ENCODE measurements at regions not wholly inside any gene's neighbourhood (a gene's known extent, or its start where the extent isn't known, plus 50 kb on each side); places are given as distances from the start of the nearest gene placed in this dataset.

DNA sequence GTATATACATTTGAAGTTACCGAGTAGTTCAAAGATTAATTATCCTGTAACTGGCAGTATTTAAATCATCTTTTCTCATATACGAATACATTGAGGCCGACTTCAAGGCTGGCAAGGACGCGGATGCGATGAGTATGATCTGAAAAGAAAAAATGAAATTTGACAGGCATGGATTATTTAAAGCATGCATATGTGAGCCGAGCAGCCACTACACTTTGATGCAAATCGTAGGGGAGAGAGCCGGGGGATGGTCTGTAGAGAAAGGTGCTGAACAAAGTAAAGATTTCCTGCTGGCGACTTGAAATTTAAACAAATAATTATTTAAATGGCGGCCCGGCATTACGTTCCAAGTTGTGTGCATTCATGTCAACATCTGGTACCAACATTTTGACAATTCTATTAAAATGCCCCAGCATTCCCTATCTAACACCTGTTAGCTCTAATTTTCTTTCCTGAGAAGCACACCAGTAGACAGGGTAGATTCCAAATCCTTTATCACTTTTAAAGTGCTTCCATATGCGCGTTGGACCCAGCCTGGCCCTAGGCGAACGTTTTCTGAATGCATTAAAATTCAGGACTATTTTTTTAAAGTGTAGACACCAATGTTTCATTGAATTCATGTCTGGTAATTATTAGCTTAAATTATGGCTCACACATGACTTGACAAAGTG is 188.7 kb downstream of the EMX2 start:
- in situ Hi-C loops (cut with MboI; ENCODE audit: low pct_unique_long_range_greater_than_20kb, low sequenced_read_pairs, unreplicated experiment): no loop called here

DNA sequence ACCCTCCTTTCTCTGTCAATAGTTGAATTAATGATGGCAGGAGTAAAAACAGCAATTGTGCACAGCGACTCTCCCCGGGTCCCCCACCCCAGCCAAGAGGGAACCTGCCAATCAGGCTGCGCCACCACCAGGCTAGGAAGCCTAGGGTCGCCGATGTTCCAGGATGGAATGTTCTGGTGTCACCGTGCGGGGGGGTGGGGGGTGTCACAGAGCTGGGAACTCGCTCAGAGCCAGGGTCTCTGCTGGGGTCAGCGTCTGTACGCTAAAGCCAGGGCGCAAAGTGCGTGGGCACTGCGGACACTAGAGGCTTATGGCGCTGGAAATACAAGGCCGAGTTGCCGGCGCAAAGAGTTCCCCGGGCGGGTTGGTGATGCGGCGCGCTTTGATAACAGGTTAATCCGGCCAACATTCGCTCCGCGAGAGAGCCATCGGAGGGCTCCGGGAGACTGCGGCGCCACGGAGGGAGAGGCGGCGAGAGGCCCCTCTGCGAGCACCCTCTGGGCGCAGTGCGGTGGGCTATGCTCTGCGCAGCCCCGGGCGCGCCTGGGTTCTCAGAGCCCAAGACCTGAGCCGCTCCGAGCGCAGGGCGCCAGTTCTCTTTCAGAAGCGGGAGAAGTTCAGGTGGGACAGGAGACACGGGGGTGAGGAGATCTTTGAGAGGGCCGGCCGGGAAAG is 192.3 kb downstream of the EMX2 start:
- DNase-seq (ENCODE audit: low spot score): no peak
- in situ Hi-C loops (cut with MboI; ENCODE audit: low pct_unique_long_range_greater_than_20kb, low sequenced_read_pairs, unreplicated experiment): no loop called here
- TF ChIP-seq, protein P1, sequence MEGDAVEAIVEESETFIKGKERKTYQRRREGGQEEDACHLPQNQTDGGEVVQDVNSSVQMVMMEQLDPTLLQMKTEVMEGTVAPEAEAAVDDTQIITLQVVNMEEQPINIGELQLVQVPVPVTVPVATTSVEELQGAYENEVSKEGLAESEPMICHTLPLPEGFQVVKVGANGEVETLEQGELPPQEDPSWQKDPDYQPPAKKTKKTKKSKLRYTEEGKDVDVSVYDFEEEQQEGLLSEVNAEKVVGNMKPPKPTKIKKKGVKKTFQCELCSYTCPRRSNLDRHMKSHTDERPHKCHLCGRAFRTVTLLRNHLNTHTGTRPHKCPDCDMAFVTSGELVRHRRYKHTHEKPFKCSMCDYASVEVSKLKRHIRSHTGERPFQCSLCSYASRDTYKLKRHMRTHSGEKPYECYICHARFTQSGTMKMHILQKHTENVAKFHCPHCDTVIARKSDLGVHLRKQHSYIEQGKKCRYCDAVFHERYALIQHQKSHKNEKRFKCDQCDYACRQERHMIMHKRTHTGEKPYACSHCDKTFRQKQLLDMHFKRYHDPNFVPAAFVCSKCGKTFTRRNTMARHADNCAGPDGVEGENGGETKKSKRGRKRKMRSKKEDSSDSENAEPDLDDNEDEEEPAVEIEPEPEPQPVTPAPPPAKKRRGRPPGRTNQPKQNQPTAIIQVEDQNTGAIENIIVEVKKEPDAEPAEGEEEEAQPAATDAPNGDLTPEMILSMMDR (IDR thresholded peaks at IDR 0.05; ENCODE audit: extremely low read depth, insufficient read depth, missing control alignments): no peak

More for the DNA sequence above, 188.7 kb downstream of the EMX2 start:
- TF ChIP-seq, protein P1 (IDR thresholded peaks at IDR 0.05; ENCODE audit: extremely low read depth, insufficient read depth, missing control alignments): no peak
- DNase-seq (ENCODE audit: low spot score): no peak

DNA sequence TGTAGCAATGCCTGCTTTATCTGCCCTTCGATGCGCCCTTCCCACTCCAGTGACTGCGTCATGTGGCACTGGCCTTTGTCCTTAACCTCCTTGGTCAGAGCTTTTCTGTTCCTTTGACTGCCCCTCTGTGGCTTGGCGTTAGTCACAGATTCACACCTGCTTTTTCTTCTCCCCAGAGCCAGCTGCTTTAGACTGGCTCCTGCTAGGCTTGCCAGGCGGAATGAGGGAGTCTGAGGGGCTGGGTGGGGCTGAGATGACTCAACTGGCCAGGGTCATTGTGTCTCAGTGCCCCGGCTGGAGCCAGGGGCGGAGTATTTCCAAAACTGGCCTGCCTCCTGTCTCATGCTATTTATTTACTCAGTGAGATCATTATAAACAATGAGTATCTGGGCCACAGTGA is 194.1 kb downstream of the EMX2 start:
- TF ChIP-seq, protein P1 (IDR thresholded peaks at IDR 0.05; ENCODE audit: extremely low read depth, insufficient read depth, missing control alignments): no peak
- in situ Hi-C loops (cut with MboI; ENCODE audit: low pct_unique_long_range_greater_than_20kb, low sequenced_read_pairs, unreplicated experiment): no loop called here
- DNase-seq (ENCODE audit: low spot score): no peak

DNA sequence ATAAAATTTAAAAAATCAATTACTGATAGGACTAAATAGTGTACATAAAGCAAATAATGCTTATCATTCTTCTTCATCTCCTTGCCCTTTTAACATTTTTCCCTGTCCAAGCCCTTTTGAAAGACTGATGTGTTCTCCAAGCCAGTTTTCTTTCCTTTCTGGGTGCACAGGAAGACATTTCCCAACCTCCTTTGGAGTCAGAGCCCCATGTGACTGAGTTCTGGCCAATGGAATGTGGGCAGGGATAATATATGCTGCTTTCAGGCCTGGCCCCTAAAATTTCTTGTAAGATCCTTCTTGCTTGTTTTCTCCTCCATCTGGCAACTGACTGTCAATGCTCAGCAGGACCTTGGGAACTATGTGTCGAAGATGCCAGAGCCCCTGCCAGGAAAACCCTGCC is 197.5 kb downstream of the EMX2 start:
- in situ Hi-C loops (cut with MboI; ENCODE audit: low pct_unique_long_range_greater_than_20kb, low sequenced_read_pairs, unreplicated experiment): no loop called here
- DNase-seq (ENCODE audit: low spot score): no peak
- TF ChIP-seq, protein P1 (IDR thresholded peaks at IDR 0.05; ENCODE audit: extremely low read depth, insufficient read depth, missing control alignments): no peak

DNA sequence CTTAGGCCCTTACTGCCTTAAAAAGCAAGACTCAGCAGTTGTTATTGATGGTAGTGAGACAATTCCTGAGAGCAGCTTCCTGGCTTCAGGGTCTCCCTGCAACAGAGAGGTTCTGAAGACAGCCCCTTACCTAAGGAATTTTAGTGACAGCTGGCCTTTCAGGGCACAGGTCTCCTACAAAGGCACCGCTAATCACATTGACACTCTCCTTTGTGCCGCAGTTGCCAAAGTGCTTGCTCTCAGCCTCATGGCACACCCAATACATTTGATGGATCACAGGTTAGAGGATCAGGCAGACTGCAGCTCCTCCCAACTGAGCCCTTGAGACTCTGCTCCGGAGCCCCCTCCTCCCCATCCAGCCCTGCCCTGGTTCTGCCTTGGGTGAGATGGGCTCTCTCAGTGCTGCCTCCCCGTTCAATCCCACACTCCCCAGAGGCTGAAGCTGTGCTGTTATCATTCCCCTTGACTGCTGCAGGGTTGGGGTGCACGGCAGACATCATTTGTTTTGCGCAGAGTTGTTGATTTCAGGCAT is 198.2 kb downstream of the EMX2 start:
- DNase-seq (ENCODE audit: low spot score): no peak
- in situ Hi-C loops (cut with MboI; ENCODE audit: low pct_unique_long_range_greater_than_20kb, low sequenced_read_pairs, unreplicated experiment): no loop called here
- TF ChIP-seq, protein P1 (IDR thresholded peaks at IDR 0.05; ENCODE audit: extremely low read depth, insufficient read depth, missing control alignments): no peak

DNA sequence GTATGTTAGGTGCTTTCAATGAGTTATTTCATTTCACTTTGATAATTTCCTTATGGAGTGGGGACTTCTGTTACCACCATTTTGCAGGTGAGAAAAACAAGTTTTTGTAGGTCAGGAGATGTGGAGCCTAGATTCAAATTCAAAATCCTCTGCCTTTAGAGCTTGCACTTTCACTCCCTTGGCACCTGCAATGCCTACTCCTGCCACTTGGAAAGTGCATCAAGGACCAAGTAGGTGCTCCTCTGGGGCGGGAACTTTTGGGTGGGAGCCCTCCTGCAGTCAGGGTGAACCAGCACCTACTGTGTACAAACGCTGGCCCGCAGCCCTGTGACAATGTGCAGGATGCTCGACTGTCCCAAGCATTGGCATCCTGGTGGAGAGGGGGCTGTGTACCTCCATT is 199.0 kb downstream of the EMX2 start:
- no peak for DNase-seq (ENCODE audit: low spot score)
- in situ Hi-C loops (cut with MboI; ENCODE audit: low pct_unique_long_range_greater_than_20kb, low sequenced_read_pairs, unreplicated experiment): no loop called here
- TF ChIP-seq, protein P1 (IDR thresholded peaks at IDR 0.05; ENCODE audit: extremely low read depth, insufficient read depth, missing control alignments): no peak

Data from GM13977 (cell line).